Adrenal gland (tissue), 5 donors: ENCODE measurements at regions not wholly inside any gene's neighbourhood (a gene's known extent, or its start where the extent isn't known, plus 50 kb on each side); places are given as distances from the start of the nearest gene placed in this dataset.

Source experiments
- POLR2A ChIP-seq, 2 donors: fragments of 450-650 bp; IDR thresholded peaks; one replicate each; pipeline ENCODE4 v1.6.1; 2017; ENCODE audit warnings: antibody characterized with exemption in 2 of 2, mild to moderate bottlenecking in 2 of 2, moderate library complexity in 1 of 2
- TF ChIP-seq, protein P1 (sequence below), 6 experiments: fragments of 450-650 bp in 4 of 6; fragments of 200-600 bp in 2 of 6; sonication (generic) in 1 of 6; IDR thresholded peaks; 1 replicate in 5 of 6; 2 replicates in 1 of 6; pipeline versions ENCODE4 v1.5.1 to v1.8.0; 2016 to 2021; ENCODE audit warnings: antibody characterized with exemption in 6 of 6, mild to moderate bottlenecking in 2 of 6, moderate library complexity in 1 of 6
- donor health status: DM: no; HTN: no; CAD: no.

DNA sequence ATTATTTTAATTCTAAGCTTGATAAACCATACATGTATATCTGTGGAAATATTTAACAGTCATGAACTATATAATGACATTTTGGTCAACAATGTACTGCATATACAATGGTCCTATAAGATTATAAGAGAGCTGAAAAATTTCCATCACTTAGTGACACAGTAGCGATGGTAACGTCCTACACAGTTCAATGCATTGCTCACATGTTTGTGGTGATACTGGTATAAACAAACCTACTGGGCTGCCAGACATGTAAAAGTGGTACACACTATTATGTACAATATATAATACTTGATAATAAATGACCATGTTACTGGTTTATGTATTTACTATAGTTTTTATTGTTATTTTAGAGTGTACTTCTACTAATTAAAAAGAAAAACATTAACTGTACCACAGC lies 841.9 kb downstream of the LTN1 start:
- TF ChIP-seq, protein P1, sequence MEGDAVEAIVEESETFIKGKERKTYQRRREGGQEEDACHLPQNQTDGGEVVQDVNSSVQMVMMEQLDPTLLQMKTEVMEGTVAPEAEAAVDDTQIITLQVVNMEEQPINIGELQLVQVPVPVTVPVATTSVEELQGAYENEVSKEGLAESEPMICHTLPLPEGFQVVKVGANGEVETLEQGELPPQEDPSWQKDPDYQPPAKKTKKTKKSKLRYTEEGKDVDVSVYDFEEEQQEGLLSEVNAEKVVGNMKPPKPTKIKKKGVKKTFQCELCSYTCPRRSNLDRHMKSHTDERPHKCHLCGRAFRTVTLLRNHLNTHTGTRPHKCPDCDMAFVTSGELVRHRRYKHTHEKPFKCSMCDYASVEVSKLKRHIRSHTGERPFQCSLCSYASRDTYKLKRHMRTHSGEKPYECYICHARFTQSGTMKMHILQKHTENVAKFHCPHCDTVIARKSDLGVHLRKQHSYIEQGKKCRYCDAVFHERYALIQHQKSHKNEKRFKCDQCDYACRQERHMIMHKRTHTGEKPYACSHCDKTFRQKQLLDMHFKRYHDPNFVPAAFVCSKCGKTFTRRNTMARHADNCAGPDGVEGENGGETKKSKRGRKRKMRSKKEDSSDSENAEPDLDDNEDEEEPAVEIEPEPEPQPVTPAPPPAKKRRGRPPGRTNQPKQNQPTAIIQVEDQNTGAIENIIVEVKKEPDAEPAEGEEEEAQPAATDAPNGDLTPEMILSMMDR (IDR thresholded peaks at IDR 0.05) = no peak
- TF ChIP-seq POLR2A (IDR thresholded peaks at IDR 0.05) = no peak
